WTC11 (cell line): ENCODE measurements at regions not wholly inside any gene's neighbourhood (a gene's known extent, or its start where the extent isn't known, plus 50 kb on each side); places are given as distances from the start of the nearest gene placed in this dataset.

Experiments
- ATAC-seq: fragments of 200-7000 bp; cut with Tn5 transposase; 2 replicates; pipeline ENCODE4 v1.10.0; 2021; ENCODE audit warnings: mild to moderate bottlenecking, moderate library complexity
- CTCF ChIA-PET: fragments of 300-600 bp; sonication (Branson Sonifier 250); formaldehyde crosslinking; loops from one replicate; lab custom pipeline; 2021; ENCODE audit warnings: antibody characterized with exemption; lab: Charles Lee
- POLR2A ChIA-PET: fragments of 350-600 bp; sonication (Branson Sonifier 250); formaldehyde crosslinking; loops from one replicate; lab custom pipeline; 2021; ENCODE audit warnings: antibody characterized with exemption; lab: Charles Lee
- DNase-seq: peaks from one replicate; pipeline ENCODE4 v3.0.0; 2021; ENCODE audit warnings: low spot score
- H3K27ac Mint-ChIP-seq: 2 replicates; pipeline ENCODE4 v1.8.0; 2021; ENCODE audit warnings: mixed read lengths
- H3K27me3 Mint-ChIP-seq: 2 replicates; pipeline ENCODE4 v1.8.0; 2021; ENCODE audit warnings: low read depth, mild to moderate bottlenecking, moderate library complexity, mixed read lengths
- H3K36me3 Mint-ChIP-seq: 2 replicates; pipeline ENCODE4 v1.8.0; 2021; ENCODE audit warnings: mixed read lengths
- H3K4me1 Mint-ChIP-seq: 2 replicates; pipeline ENCODE4 v1.8.0; 2022; ENCODE audit warnings: mixed read lengths
- H3K4me3 Mint-ChIP-seq: 2 replicates; pipeline ENCODE4 v1.8.0; 2021; ENCODE audit warnings: mild to moderate bottlenecking, moderate library complexity, mixed read lengths
- H3K9me3 Mint-ChIP-seq: 2 replicates; pipeline ENCODE4 v1.8.0; 2021; ENCODE audit warnings: mixed read lengths
- ELF4 ChIP-seq: sonication (generic); formaldehyde crosslinking; IDR thresholded peaks from 2 replicates; pipeline ENCODE4 v1.8.1; 2022; ENCODE audit warnings: low read depth, mild to moderate bottlenecking, moderate library complexity, missing genetic modification reagents
- FOXJ3 ChIP-seq: sonication (generic); formaldehyde crosslinking; IDR thresholded peaks from 2 replicates; pipeline ENCODE4 v1.9.0; 2021; ENCODE audit warnings: missing genetic modification reagents, mild to moderate bottlenecking, borderline replicate concordance
- JUN ChIP-seq: sonication (generic); formaldehyde crosslinking; IDR thresholded peaks from 2 replicates; pipeline ENCODE4 v1.8.0; 2023; ENCODE audit warnings: mild to moderate bottlenecking, missing genetic modification reagents
- MYBL2 ChIP-seq: sonication (generic); formaldehyde crosslinking; IDR thresholded peaks from 2 replicates; pipeline ENCODE4 v1.8.1; 2023; ENCODE audit warnings: mild to moderate bottlenecking, moderate library complexity, missing genetic modification reagents
- NFE2L1 ChIP-seq: sonication (generic); formaldehyde crosslinking; IDR thresholded peaks from 2 replicates; pipeline ENCODE4 v1.8.1; 2023; ENCODE audit warnings: missing genetic modification reagents
- NFYB ChIP-seq: sonication (generic); formaldehyde crosslinking; conservative IDR thresholded peaks from 2 replicates; pipeline ENCODE4 v1.8.0; 2022; ENCODE audit warnings: low read depth, missing genetic modification reagents
- NR2C2 ChIP-seq: sonication (generic); formaldehyde crosslinking; IDR thresholded peaks from 2 replicates; pipeline ENCODE4 v1.8.0; 2022; ENCODE audit warnings: mild to moderate bottlenecking, missing genetic modification reagents
- PREB ChIP-seq: sonication (generic); formaldehyde crosslinking; IDR thresholded peaks from 2 replicates; pipeline ENCODE4 v1.8.1; 2022; ENCODE audit warnings: mild to moderate bottlenecking, missing genetic modification reagents, moderate library complexity, borderline replicate concordance
- RELA ChIP-seq: sonication (generic); formaldehyde crosslinking; IDR thresholded peaks from 2 replicates; pipeline ENCODE4 v1.8.1; 2022; ENCODE audit warnings: missing genetic modification reagents, mild to moderate bottlenecking, borderline replicate concordance
- TCF7 ChIP-seq: sonication (generic); formaldehyde crosslinking; IDR thresholded peaks from 2 replicates; pipeline ENCODE4 v1.8.0; 2022; ENCODE audit warnings: mild to moderate bottlenecking, low read depth, missing genetic modification reagents, moderate library complexity
- ZNF263 ChIP-seq: sonication (generic); formaldehyde crosslinking; IDR thresholded peaks from 2 replicates; pipeline ENCODE4 v1.8.1; 2022; ENCODE audit warnings: low read depth, mild to moderate bottlenecking, moderate library complexity, missing genetic modification reagents
- ZNF281 ChIP-seq: sonication (generic); formaldehyde crosslinking; IDR thresholded peaks from 2 replicates; pipeline ENCODE4 v1.8.0; 2023; ENCODE audit warnings: mild to moderate bottlenecking, missing genetic modification reagents
- ZNF671 ChIP-seq: fragments of 250-450 bp; sonication (Bioruptor Pico); IDR thresholded peaks from 2 replicates; pipeline ENCODE4 v1.8.0; 2021; ENCODE audit warnings: mild to moderate bottlenecking
- TF ChIP-seq, protein P1 (sequence below): sonication (generic); formaldehyde crosslinking; IDR thresholded peaks from 2 replicates; pipeline ENCODE4 v1.8.1; 2023; ENCODE audit warnings: mild to moderate bottlenecking, missing genetic modification reagents
- TF ChIP-seq, protein P2 (sequence below): fragments of 250-450 bp; sonication (Bioruptor Pico); IDR thresholded peaks from 2 replicates; pipeline ENCODE4 v1.8.0; 2021; ENCODE audit warnings: mild to moderate bottlenecking
- TF ChIP-seq, protein P3 (sequence below): sonication (generic); formaldehyde crosslinking; IDR thresholded peaks from 2 replicates; pipeline ENCODE4 v1.8.1; 2023; ENCODE audit warnings: mild to moderate bottlenecking, moderate library complexity, missing genetic modification reagents
- TF ChIP-seq, protein P4 (sequence below): sonication (generic); formaldehyde crosslinking; IDR thresholded peaks from 2 replicates; pipeline ENCODE4 v1.8.0; 2022; ENCODE audit warnings: mild to moderate bottlenecking, missing genetic modification reagents

DNA sequence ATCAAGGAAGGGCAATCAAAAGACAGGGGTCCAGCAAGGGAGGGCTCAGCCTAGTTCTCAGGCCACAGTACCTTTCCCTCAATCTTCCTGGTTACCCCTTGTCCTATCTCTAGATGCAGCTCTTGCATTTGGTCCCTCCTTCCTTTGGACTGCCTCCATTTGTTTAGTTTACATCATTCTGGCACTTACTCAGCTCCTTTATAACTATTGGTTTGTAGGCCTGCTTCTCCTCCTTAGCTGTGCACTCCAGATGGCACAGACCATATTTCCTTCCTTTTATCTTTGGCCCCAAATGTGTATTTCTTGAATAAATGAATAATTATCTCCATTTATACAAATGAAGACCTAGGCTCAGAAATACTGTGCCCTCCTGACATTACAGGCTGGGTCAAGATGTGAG lies 92.3 kb upstream of the AMOTL1 start (continued):
- TF ChIP-seq, protein P1, sequence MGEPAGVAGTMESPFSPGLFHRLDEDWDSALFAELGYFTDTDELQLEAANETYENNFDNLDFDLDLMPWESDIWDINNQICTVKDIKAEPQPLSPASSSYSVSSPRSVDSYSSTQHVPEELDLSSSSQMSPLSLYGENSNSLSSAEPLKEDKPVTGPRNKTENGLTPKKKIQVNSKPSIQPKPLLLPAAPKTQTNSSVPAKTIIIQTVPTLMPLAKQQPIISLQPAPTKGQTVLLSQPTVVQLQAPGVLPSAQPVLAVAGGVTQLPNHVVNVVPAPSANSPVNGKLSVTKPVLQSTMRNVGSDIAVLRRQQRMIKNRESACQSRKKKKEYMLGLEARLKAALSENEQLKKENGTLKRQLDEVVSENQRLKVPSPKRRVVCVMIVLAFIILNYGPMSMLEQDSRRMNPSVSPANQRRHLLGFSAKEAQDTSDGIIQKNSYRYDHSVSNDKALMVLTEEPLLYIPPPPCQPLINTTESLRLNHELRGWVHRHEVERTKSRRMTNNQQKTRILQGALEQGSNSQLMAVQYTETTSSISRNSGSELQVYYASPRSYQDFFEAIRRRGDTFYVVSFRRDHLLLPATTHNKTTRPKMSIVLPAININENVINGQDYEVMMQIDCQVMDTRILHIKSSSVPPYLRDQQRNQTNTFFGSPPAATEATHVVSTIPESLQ (CRISPR knock-in tag), result no peak
- TF ChIP-seq ZNF263 (CRISPR knock-in tag), result no peak
- TF ChIP-seq TCF7 (CRISPR knock-in tag), result no peak
- TF ChIP-seq NFE2L1 (CRISPR knock-in tag), result no peak
- TF ChIP-seq NR2C2 (CRISPR knock-in tag), result no peak
- TF ChIP-seq, protein P2, sequence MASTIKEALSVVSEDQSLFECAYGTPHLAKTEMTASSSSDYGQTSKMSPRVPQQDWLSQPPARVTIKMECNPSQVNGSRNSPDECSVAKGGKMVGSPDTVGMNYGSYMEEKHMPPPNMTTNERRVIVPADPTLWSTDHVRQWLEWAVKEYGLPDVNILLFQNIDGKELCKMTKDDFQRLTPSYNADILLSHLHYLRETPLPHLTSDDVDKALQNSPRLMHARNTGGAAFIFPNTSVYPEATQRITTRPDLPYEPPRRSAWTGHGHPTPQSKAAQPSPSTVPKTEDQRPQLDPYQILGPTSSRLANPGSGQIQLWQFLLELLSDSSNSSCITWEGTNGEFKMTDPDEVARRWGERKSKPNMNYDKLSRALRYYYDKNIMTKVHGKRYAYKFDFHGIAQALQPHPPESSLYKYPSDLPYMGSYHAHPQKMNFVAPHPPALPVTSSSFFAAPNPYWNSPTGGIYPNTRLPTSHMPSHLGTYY (CRISPR knock-in tag), result no peak

GRCh38 chr11:94676814-94677213 lies 91.3 kb upstream of the AMOTL1 start:
- DNase-seq (no peak), ATAC-seq (no peak)
- Mint-ChIP-seq H3K9me3 (no peaks in the 10 kb centered on the region; the same call in 1 of the 2 replicates), H3K36me3 (peaks cover 29% of the 10 kb centered on the region), H3K4me3 (no peak overlapping the region), H3K27me3 (peaks cover 6% of the 10 kb centered on the region), H3K27ac (no peak overlapping the region), H3K4me1 (peaks cover 10% of the 10 kb centered on the region; the same call in 1 of the 2 replicates)
- POLR2A ChIA-PET, result no interaction called here
- TF ChIP-seq PREB (no peak), JUN (CRISPR knock-in tag) (no peak), ZNF281 (no peak), RELA (CRISPR knock-in tag) (no peak), ZNF671 (no peak), ZNF263 (CRISPR knock-in tag) (no peak), ELF4 (no peak), MYBL2 (no peak), FOXJ3 (no peak), NFYB (no peak)
- TF ChIP-seq, protein P2 (CRISPR knock-in tag), result no peak
- TF ChIP-seq, protein P3, sequence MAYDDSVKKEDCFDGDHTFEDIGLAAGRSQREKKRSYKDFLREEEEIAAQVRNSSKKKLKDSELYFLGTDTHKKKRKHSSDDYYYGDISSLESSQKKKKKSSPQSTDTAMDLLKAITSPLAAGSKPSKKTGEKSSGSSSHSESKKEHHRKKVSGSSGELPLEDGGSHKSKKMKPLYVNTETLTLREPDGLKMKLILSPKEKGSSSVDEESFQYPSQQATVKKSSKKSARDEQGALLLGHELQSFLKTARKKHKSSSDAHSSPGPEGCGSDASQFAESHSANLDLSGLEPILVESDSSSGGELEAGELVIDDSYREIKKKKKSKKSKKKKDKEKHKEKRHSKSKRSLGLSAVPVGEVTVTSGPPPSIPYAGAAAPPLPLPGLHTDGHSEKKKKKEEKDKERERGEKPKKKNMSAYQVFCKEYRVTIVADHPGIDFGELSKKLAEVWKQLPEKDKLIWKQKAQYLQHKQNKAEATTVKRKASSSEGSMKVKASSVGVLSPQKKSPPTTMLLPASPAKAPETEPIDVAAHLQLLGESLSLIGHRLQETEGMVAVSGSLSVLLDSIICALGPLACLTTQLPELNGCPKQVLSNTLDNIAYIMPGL, result no peak
- TF ChIP-seq, protein P4, sequence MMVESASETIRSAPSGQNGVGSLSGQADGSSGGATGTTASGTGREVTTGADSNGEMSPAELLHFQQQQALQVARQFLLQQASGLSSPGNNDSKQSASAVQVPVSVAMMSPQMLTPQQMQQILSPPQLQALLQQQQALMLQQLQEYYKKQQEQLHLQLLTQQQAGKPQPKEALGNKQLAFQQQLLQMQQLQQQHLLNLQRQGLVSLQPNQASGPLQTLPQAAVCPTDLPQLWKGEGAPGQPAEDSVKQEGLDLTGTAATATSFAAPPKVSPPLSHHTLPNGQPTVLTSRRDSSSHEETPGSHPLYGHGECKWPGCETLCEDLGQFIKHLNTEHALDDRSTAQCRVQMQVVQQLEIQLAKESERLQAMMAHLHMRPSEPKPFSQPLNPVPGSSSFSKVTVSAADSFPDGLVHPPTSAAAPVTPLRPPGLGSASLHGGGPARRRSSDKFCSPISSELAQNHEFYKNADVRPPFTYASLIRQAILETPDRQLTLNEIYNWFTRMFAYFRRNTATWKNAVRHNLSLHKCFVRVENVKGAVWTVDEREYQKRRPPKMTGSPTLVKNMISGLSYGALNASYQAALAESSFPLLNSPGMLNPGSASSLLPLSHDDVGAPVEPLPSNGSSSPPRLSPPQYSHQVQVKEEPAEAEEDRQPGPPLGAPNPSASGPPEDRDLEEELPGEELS (CRISPR knock-in tag), result no peak
- CTCF ChIA-PET, result interaction anchor here (0.9 kb wide), 1 partner anchor 53 kb away, joined by 3 read pairs; no protein-coding TSS in a partner anchor
